NB4 (cell line): ENCODE measurements at regions not wholly inside any gene's neighbourhood (a gene's known extent, or its start where the extent isn't known, plus 50 kb on each side); places are given as distances from the start of the nearest gene placed in this dataset.

Experiments used
- DNase-seq: peaks from one replicate; pipeline ENCODE4 v3.0.0; 2010; ENCODE audit warnings: low read depth
- H3K4me3 ChIP-seq: one replicate; pipeline ENCODE4 v1.5.1; 2011; ENCODE audit warnings: mild to moderate bottlenecking, low read depth, low read length, moderate library complexity
- CTCF ChIP-seq: IDR thresholded peaks from one replicate; pipeline ENCODE4 v1.5.1; 2012; ENCODE audit warnings: low read depth, low read length
- MAX ChIP-seq: IDR thresholded peaks from 2 replicates; pipeline ENCODE4 v1.6.1; 2011; ENCODE audit warnings: low read depth, low read length
- MYC ChIP-seq: IDR thresholded peaks from 2 replicates; pipeline ENCODE4 v1.6.1; 2011; ENCODE audit warnings: low read depth, low read length
- POLR2A ChIP-seq: IDR thresholded peaks from 2 replicates; pipeline ENCODE4 v1.6.1; 2011; ENCODE audit warnings: mild to moderate bottlenecking; ENCODE audit not compliant: insufficient read length; ENCODE audit errors: extremely low read depth

DNA sequence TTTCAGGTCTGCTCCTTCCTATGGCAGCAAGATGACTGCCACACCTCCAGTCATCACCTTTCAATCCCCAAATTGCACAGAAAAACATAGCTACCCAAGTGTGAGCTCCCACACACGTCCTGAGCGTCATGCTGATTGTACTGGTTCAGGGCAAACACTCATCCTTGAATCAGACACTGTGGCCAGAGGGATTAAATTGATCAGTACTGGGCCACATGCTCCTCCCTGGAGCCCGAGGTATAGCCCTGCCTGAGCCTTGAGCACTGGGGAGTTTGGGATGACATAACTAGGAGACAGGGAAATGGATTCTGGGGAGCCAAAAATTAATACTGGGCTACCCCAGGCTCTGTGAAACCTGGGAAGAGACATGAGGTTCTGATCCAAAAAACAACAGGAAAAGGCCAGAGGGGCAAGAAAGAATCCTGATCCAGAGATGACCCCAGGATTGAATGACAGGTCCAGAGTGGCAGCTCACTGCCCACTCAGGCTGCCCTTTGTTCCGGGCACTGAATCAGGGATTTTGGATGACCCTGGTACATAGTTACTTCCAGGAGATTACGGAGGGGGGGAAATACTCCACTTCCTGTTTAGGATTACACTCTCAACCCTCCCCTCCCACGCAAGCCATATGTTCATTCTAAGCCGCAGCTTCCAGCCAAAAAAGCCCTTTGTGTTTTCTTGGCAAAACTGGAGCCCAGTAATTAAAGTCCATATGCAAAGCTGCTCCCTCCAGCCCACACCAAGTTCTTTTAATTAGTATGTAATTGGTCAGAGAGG is 141.6 kb upstream of the SPRY4 start:
- no peak for TF ChIP-seq POLR2A
- no peak for TF ChIP-seq CTCF
- no peak for TF ChIP-seq MAX
- TF ChIP-seq MYC, result no peak
- no peak overlapping the region for H3K4me3 ChIP-seq
- DNase-seq, result peak; percentile 13

GRCh38 chr5:142465476-142465875 is 140.7 kb upstream of the SPRY4 start:
- TF ChIP-seq POLR2A (no peak), CTCF (no peak), MYC (no peak), MAX (no peak)
- no peak for DNase-seq
- H3K4me3 ChIP-seq, result no peak overlapping the region

- no peak overlapping the region for H3K4me3 ChIP-seq
- TF ChIP-seq MAX (no peak), CTCF (no peak), POLR2A (no peak), MYC (no peak)
- no peak for DNase-seq
These were observed 139.1 kb upstream of the SPRY4 start for GRCh38 chr5:142463904-142464303.

GRCh38 chr5:142461028-142461590 is 136.3 kb upstream of the SPRY4 start:
- DNase-seq, result no peak
- no peak overlapping the region for H3K4me3 ChIP-seq
- TF ChIP-seq CTCF (no peak), MYC (no peak), MAX (no peak), POLR2A (no peak)

DNA sequence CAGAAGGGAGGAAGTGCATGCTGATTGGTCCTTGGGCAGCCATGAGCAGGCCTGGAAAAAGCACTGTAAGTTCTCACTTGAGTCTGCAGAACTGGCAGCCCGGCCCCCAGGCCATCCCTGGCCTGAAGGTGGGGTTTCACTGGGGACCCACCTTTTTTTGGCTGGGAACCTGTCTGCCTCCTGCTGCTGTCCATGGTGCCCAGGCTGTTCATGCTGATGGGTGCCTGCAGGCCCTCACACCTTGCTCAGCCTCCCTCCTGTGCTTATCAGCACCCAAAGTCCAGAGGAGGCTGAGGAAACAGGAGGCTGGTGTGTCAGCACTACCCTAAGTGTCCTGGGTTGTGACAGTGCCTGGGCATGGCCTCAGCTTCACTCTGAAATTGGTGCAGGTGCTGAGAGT is 134.4 kb upstream of the SPRY4 start:
- TF ChIP-seq POLR2A (no peak), MAX (no peak), CTCF (no peak), MYC (no peak)
- no peak for DNase-seq
- no peak overlapping the region for H3K4me3 ChIP-seq
